HEK293 (cell line): ENCODE measurements at regions not wholly inside any gene's neighbourhood (a gene's known extent, or its start where the extent isn't known, plus 50 kb on each side); places are given as distances from the start of the nearest gene placed in this dataset.

Experiments
- CTCF ChIA-PET: fragments of 350-600 bp; formaldehyde crosslinking; extraction: SDS; loops from one replicate; lab custom pipeline; 2021; ENCODE audit warnings: antibody characterized with exemption; lab: Yijun Ruan, JAX
- POLR2A ChIA-PET: fragments of 300-600 bp; formaldehyde crosslinking; extraction: SDS; loops from one replicate; lab custom pipeline; 2020; ENCODE audit warnings: antibody characterized with exemption, inconsistent platforms; lab: Yijun Ruan, JAX
- H3K27ac ChIP-seq: fragments of 200-500 bp; sonication (Bioruptor generic); 2 replicates; pipeline ENCODE4 v1.5.1; 2014; ENCODE audit warnings: low read depth, low read length, control low read depth, inconsistent platforms; ENCODE audit errors: extremely low read depth
- H3K36me3 ChIP-seq, 2 experiments: fragments of 200-500 bp in 1 of 2; sonication (Bioruptor generic) in 1 of 2; 1 replicate in 1 of 2; 2 replicates in 1 of 2; pipeline ENCODE4 v1.5.1; 2014 to 2017; ENCODE audit warnings: inconsistent platforms in 2 of 2, low read length in 2 of 2; ENCODE audit not compliant: control insufficient read depth in 2 of 2, insufficient read depth in 1 of 2
- H3K4me1 ChIP-seq: fragments of 200-500 bp; sonication (Bioruptor generic); 2 replicates; pipeline ENCODE4 v1.5.1; 2014; ENCODE audit warnings: mild to moderate bottlenecking, low read length, inconsistent platforms; ENCODE audit not compliant: control insufficient read depth, insufficient read depth
- H3K4me3 ChIP-seq: 2 replicates; pipeline ENCODE4 v1.5.1; 2011; ENCODE audit warnings: low read depth, mild to moderate bottlenecking, control low read depth, low read length, moderate library complexity
- H3K9me3 ChIP-seq: fragments of 200-500 bp; sonication (Bioruptor generic); 2 replicates; pipeline ENCODE4 v1.5.1; 2014; ENCODE audit warnings: low read depth, low read length, inconsistent platforms; ENCODE audit not compliant: control insufficient read depth, insufficient read depth
- BCL11A ChIP-seq: fragments of 450-650 bp; formaldehyde crosslinking; IDR thresholded peaks from 2 replicates; pipeline ENCODE4 v1.5.1; 2016; ENCODE audit warnings: low read depth, missing biosample characterization, missing genetic modification characterization
- GLI2 ChIP-seq: fragments of 450-650 bp; formaldehyde crosslinking; IDR thresholded peaks from 2 replicates; pipeline ENCODE4; 2017; ENCODE audit warnings: missing biosample characterization, missing genetic modification characterization, low read depth, borderline replicate concordance
- YY2 ChIP-seq: fragments of 450-650 bp; formaldehyde crosslinking; IDR thresholded peaks from 2 replicates; pipeline ENCODE4 v1.5.1; 2016; ENCODE audit warnings: missing biosample characterization, missing genetic modification characterization
- ZBTB1 ChIP-seq: fragments of 450-650 bp; formaldehyde crosslinking; IDR thresholded peaks from 2 replicates; pipeline ENCODE4 v1.5.1; 2016; ENCODE audit warnings: missing biosample characterization, missing genetic modification characterization
- ZNF10 ChIP-seq: fragments of 450-650 bp; formaldehyde crosslinking; IDR thresholded peaks from 2 replicates; pipeline ENCODE4 v1.5.1; 2017; ENCODE audit warnings: missing biosample characterization, missing genetic modification characterization
- ZNF202 ChIP-seq: fragments of 450-650 bp; formaldehyde crosslinking; IDR thresholded peaks from 2 replicates; pipeline ENCODE4 v1.5.1; 2016; ENCODE audit warnings: missing biosample characterization, missing genetic modification characterization, borderline replicate concordance
- ZNF510 ChIP-seq: fragments of 450-650 bp; formaldehyde crosslinking; IDR thresholded peaks from 2 replicates; pipeline ENCODE4 v1.5.1; 2018; ENCODE audit warnings: mild to moderate bottlenecking, missing genetic modification characterization, missing biosample characterization; ENCODE audit not compliant: insufficient replicate concordance
- ZNF776 ChIP-seq: fragments of 450-650 bp; formaldehyde crosslinking; IDR thresholded peaks from 2 replicates; pipeline ENCODE4 v1.5.0; 2017; ENCODE audit warnings: missing biosample characterization, missing genetic modification characterization, borderline replicate concordance
- ZNF785 ChIP-seq: fragments of 450-650 bp; formaldehyde crosslinking; IDR thresholded peaks from 2 replicates; pipeline ENCODE4 v1.5.1; 2016; ENCODE audit warnings: missing biosample characterization, missing genetic modification characterization
- TF ChIP-seq, protein P1 (sequence below): fragments of 450-650 bp; formaldehyde crosslinking; IDR thresholded peaks from 2 replicates; pipeline ENCODE4 v1.5.1; 2016; ENCODE audit warnings: missing biosample characterization, missing genetic modification characterization
- TF ChIP-seq, protein P2 (sequence below): fragments of 450-650 bp; formaldehyde crosslinking; IDR thresholded peaks from 2 replicates; pipeline ENCODE4 v1.5.1; 2016; ENCODE audit warnings: missing biosample characterization, missing genetic modification characterization
- TF ChIP-seq, protein P3 (sequence below): fragments of 450-650 bp; formaldehyde crosslinking; IDR thresholded peaks from 2 replicates; pipeline ENCODE4 v1.5.0; 2017; ENCODE audit warnings: missing biosample characterization, missing genetic modification characterization, borderline replicate concordance
- TF ChIP-seq, protein P4 (sequence below): fragments of 450-650 bp; formaldehyde crosslinking; IDR thresholded peaks from 2 replicates; pipeline ENCODE4 v1.5.1; 2017; ENCODE audit warnings: missing biosample characterization, missing genetic modification characterization
- TF ChIP-seq, protein P5 (sequence below): fragments of 450-650 bp; formaldehyde crosslinking; IDR thresholded peaks from 2 replicates; pipeline ENCODE4 v1.5.1; 2016; ENCODE audit warnings: missing biosample characterization, missing genetic modification characterization, borderline replicate concordance

DNA sequence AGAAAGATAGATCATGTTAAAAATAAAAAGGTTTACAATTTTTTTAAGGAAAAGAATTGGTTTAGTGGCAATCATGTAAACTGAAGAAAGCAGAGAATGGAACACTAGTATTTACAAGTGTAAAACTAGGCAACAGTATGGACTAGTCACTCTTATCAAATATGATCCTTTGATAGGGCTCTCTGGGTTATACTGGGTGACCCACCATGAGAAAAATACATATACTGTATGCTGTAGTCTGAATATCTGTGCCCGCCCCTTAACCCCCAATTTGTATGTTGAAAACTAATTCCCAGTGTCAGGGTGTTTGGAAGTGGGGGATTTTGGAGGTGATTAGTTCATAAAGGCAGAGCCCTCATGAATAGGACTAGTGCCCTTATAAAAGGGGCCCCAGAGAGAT, 236.8 kb upstream of the TARS1 start:
- ChIA-PET POLR2A (no interaction called here), CTCF (no interaction called here)
- peaks cover 8% of the 10 kb centered on the region; the same call in 1 of the 2 replicates for H3K4me1 ChIP-seq
- H3K9me3 ChIP-seq, result no peaks in the 10 kb centered on the region
- TF ChIP-seq ZNF202 (tag by site-specific recombination), result no peak
- TF ChIP-seq ZNF510 (tag by site-specific recombination), result no peak
- TF ChIP-seq ZNF785 (tag by site-specific recombination), result no peak
- TF ChIP-seq YY2 (tag by site-specific recombination), result no peak
- TF ChIP-seq, protein P1, sequence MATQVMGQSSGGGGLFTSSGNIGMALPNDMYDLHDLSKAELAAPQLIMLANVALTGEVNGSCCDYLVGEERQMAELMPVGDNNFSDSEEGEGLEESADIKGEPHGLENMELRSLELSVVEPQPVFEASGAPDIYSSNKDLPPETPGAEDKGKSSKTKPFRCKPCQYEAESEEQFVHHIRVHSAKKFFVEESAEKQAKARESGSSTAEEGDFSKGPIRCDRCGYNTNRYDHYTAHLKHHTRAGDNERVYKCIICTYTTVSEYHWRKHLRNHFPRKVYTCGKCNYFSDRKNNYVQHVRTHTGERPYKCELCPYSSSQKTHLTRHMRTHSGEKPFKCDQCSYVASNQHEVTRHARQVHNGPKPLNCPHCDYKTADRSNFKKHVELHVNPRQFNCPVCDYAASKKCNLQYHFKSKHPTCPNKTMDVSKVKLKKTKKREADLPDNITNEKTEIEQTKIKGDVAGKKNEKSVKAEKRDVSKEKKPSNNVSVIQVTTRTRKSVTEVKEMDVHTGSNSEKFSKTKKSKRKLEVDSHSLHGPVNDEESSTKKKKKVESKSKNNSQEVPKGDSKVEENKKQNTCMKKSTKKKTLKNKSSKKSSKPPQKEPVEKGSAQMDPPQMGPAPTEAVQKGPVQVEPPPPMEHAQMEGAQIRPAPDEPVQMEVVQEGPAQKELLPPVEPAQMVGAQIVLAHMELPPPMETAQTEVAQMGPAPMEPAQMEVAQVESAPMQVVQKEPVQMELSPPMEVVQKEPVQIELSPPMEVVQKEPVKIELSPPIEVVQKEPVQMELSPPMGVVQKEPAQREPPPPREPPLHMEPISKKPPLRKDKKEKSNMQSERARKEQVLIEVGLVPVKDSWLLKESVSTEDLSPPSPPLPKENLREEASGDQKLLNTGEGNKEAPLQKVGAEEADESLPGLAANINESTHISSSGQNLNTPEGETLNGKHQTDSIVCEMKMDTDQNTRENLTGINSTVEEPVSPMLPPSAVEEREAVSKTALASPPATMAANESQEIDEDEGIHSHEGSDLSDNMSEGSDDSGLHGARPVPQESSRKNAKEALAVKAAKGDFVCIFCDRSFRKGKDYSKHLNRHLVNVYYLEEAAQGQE (tag by site-specific recombination), result no peak
- TF ChIP-seq ZNF776 (tag by site-specific recombination), result no peak
- TF ChIP-seq, protein P2, sequence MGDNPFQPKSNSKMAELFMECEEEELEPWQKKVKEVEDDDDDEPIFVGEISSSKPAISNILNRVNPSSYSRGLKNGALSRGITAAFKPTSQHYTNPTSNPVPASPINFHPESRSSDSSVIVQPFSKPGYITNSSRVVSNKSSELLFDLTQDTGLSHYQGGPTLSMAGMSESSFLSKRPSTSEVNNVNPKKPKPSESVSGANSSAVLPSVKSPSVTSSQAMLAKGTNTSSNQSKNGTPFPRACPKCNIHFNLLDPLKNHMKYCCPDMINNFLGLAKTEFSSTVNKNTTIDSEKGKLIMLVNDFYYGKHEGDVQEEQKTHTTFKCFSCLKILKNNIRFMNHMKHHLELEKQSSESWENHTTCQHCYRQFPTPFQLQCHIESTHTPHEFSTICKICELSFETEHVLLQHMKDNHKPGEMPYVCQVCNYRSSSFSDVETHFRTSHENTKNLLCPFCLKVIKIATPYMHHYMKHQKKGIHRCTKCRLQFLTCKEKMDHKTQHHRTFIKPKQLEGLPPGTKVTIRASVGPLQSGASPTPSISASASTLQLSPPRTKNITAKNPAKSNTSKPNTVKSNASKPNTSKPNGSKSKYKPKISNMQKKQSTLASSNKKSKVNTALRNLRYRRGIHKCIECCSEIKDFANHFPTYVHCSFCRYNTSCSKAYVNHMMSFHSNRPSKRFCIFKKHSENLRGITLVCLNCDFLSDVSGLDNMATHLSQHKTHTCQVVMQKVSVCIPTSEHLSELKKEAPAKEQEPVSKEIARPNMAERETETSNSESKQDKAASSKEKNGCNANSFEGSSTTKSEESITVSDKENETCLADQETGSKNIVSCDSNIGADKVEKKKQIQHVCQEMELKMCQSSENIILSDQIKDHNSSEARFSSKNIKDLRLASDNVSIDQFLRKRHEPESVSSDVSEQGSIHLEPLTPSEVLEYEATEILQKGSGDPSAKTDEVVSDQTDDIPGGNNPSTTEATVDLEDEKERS, result no peak
- no peak for TF ChIP-seq ZNF10 (tag by site-specific recombination)
- TF ChIP-seq ZBTB1 (tag by site-specific recombination), result no peak
- TF ChIP-seq, protein P3, sequence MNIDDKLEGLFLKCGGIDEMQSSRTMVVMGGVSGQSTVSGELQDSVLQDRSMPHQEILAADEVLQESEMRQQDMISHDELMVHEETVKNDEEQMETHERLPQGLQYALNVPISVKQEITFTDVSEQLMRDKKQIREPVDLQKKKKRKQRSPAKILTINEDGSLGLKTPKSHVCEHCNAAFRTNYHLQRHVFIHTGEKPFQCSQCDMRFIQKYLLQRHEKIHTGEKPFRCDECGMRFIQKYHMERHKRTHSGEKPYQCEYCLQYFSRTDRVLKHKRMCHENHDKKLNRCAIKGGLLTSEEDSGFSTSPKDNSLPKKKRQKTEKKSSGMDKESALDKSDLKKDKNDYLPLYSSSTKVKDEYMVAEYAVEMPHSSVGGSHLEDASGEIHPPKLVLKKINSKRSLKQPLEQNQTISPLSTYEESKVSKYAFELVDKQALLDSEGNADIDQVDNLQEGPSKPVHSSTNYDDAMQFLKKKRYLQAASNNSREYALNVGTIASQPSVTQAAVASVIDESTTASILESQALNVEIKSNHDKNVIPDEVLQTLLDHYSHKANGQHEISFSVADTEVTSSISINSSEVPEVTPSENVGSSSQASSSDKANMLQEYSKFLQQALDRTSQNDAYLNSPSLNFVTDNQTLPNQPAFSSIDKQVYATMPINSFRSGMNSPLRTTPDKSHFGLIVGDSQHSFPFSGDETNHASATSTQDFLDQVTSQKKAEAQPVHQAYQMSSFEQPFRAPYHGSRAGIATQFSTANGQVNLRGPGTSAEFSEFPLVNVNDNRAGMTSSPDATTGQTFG (tag by site-specific recombination), result no peak
- TF ChIP-seq, protein P4, sequence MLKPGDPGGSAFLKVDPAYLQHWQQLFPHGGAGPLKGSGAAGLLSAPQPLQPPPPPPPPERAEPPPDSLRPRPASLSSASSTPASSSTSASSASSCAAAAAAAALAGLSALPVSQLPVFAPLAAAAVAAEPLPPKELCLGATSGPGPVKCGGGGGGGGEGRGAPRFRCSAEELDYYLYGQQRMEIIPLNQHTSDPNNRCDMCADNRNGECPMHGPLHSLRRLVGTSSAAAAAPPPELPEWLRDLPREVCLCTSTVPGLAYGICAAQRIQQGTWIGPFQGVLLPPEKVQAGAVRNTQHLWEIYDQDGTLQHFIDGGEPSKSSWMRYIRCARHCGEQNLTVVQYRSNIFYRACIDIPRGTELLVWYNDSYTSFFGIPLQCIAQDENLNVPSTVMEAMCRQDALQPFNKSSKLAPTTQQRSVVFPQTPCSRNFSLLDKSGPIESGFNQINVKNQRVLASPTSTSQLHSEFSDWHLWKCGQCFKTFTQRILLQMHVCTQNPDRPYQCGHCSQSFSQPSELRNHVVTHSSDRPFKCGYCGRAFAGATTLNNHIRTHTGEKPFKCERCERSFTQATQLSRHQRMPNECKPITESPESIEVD (tag by site-specific recombination), result no peak
- no peak overlapping the region for H3K27ac ChIP-seq
- no peaks in the 10 kb centered on the region for H3K36me3 ChIP-seq
- H3K4me3 ChIP-seq, result no peak overlapping the region

DNA sequence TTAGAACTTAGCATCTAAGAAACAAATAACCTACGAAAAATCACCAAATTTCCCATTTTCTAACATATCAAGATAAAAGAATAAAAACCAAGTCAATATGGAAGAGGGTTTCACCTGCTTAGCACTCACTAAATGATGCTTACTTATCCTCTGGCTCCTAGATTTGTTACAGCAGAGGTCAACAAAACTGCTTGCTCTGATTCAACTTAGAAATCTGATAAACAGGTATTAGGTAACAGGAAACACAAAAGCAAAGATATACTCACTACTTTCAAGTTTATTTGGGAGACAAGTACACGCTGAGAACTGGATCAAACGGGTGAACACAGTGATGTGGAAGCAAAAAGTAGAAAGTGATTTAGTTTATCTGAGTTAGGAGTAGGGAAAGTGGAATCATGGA, 235.7 kb upstream of the TARS1 start:
- CTCF ChIA-PET, result no interaction called here
- no peak overlapping the region for H3K4me3 ChIP-seq
- H3K27ac ChIP-seq, result no peak overlapping the region
- peaks cover 8% of the 10 kb centered on the region; the same call in 1 of the 2 replicates for H3K4me1 ChIP-seq
- POLR2A ChIA-PET, result no interaction called here
- TF ChIP-seq, protein P5, sequence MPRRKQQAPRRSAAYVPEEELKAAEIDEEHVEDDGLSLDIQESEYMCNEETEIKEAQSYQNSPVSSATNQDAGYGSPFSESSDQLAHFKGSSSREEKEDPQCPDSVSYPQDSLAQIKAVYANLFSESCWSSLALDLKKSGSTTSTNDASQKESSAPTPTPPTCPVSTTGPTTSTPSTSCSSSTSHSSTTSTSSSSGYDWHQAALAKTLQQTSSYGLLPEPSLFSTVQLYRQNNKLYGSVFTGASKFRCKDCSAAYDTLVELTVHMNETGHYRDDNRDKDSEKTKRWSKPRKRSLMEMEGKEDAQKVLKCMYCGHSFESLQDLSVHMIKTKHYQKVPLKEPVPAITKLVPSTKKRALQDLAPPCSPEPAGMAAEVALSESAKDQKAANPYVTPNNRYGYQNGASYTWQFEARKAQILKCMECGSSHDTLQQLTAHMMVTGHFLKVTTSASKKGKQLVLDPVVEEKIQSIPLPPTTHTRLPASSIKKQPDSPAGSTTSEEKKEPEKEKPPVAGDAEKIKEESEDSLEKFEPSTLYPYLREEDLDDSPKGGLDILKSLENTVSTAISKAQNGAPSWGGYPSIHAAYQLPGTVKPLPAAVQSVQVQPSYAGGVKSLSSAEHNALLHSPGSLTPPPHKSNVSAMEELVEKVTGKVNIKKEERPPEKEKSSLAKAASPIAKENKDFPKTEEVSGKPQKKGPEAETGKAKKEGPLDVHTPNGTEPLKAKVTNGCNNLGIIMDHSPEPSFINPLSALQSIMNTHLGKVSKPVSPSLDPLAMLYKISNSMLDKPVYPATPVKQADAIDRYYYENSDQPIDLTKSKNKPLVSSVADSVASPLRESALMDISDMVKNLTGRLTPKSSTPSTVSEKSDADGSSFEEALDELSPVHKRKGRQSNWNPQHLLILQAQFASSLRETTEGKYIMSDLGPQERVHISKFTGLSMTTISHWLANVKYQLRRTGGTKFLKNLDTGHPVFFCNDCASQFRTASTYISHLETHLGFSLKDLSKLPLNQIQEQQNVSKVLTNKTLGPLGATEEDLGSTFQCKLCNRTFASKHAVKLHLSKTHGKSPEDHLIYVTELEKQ (tag by site-specific recombination), result no peak
- no peak for TF ChIP-seq GLI2 (tag by site-specific recombination)
- no peak for TF ChIP-seq BCL11A (tag by site-specific recombination)
- H3K36me3 ChIP-seq, result no peaks in the 10 kb centered on the region
- H3K9me3 ChIP-seq, result no peaks in the 10 kb centered on the region
